Neutrophil (primary cell): ENCODE measurements at regions not wholly inside any gene's neighbourhood (a gene's known extent, or its start where the extent isn't known, plus 50 kb on each side); places are given as distances from the start of the nearest gene placed in this dataset.

Source experiments
- H3K27ac ChIP-seq: fragments of 200-600 bp; sonication (generic); 2 replicates; pipeline ENCODE4 v1.5.1; 2016; ENCODE audit warnings: mild to moderate bottlenecking, moderate library complexity
- H3K27me3 ChIP-seq: fragments of 200-600 bp; sonication (generic); 2 replicates; pipeline ENCODE4 v1.6.0; 2016; ENCODE audit warnings: mild to moderate bottlenecking
- H3K36me3 ChIP-seq: fragments of 200-600 bp; sonication (generic); 2 replicates; pipeline ENCODE4 v1.5.1; 2017
- H3K4me1 ChIP-seq, 2 experiments: fragments of 200-600 bp in 1 of 2; sonication (generic) in 1 of 2; 1 replicate in 1 of 2; 2 replicates in 1 of 2; pipeline versions ENCODE4 v1.5.1 to v1.6.1; 2013 to 2016; ENCODE audit warnings: low read depth in 1 of 2, low read length in 1 of 2, mild to moderate bottlenecking in 1 of 2, moderate library complexity in 1 of 2; ENCODE audit not compliant: control insufficient read depth in 1 of 2, insufficient read depth in 1 of 2
- H3K4me3 ChIP-seq, 2 experiments: fragments of 200-600 bp in 1 of 2; sonication (generic) in 1 of 2; 1 replicate in 1 of 2; 2 replicates in 1 of 2; pipeline ENCODE4 v1.5.1; 2013 to 2016; ENCODE audit warnings: low read depth in 1 of 2, low read length in 1 of 2, mild to moderate bottlenecking in 1 of 2, moderate library complexity in 1 of 2
- H3K9me3 ChIP-seq: fragments of 200-600 bp; sonication (generic); 2 replicates; pipeline ENCODE4 v1.5.1; 2016
- TF ChIP-seq, protein P1 (sequence below): fragments of 200-600 bp; sonication (generic); IDR thresholded peaks from 2 replicates; pipeline ENCODE4 v1.5.1; 2016; ENCODE audit warnings: antibody characterized with exemption

DNA sequence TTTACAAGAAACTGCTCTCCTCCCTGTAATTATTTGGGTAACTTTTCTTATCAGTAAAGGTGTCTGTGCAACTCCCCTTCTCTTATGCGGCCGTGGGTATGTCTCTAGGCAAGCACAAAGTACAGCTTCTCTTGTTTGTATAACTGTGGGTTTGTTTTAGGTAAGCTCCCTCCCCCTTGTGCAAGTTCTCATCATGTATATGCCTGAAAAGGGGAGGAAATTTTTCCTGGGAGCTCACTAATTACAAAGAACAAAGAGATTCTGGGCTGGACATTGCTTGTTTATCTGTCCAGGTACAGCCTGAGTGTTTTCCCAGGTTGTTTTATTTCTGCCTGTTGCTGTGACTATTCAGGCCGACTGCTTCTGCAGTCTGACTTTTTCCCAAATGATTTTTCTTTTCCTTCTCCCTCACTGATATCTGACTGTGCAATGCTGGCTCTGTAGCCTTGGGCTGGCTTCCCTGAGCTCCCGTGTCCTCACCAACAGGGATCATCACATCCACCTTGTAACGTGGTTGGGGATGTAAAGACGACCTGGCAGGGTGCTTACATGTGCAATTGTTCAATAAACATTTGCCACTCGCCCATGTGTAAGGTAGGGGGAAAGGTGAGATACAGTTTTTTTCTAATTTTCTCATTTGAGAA is 916.5 kb downstream of the AACS start:
- H3K9me3 ChIP-seq: no peaks in the 10 kb centered on the region
- no peaks in the 10 kb centered on the region for H3K36me3 ChIP-seq
- no peak overlapping the region for H3K4me3 ChIP-seq
- H3K27me3 ChIP-seq: peaks cover 31% of the 10 kb centered on the region
- H3K27ac ChIP-seq: no peak overlapping the region
- no peaks in the 10 kb centered on the region for H3K4me1 ChIP-seq
- TF ChIP-seq, protein P1, sequence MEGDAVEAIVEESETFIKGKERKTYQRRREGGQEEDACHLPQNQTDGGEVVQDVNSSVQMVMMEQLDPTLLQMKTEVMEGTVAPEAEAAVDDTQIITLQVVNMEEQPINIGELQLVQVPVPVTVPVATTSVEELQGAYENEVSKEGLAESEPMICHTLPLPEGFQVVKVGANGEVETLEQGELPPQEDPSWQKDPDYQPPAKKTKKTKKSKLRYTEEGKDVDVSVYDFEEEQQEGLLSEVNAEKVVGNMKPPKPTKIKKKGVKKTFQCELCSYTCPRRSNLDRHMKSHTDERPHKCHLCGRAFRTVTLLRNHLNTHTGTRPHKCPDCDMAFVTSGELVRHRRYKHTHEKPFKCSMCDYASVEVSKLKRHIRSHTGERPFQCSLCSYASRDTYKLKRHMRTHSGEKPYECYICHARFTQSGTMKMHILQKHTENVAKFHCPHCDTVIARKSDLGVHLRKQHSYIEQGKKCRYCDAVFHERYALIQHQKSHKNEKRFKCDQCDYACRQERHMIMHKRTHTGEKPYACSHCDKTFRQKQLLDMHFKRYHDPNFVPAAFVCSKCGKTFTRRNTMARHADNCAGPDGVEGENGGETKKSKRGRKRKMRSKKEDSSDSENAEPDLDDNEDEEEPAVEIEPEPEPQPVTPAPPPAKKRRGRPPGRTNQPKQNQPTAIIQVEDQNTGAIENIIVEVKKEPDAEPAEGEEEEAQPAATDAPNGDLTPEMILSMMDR: no peak

DNA sequence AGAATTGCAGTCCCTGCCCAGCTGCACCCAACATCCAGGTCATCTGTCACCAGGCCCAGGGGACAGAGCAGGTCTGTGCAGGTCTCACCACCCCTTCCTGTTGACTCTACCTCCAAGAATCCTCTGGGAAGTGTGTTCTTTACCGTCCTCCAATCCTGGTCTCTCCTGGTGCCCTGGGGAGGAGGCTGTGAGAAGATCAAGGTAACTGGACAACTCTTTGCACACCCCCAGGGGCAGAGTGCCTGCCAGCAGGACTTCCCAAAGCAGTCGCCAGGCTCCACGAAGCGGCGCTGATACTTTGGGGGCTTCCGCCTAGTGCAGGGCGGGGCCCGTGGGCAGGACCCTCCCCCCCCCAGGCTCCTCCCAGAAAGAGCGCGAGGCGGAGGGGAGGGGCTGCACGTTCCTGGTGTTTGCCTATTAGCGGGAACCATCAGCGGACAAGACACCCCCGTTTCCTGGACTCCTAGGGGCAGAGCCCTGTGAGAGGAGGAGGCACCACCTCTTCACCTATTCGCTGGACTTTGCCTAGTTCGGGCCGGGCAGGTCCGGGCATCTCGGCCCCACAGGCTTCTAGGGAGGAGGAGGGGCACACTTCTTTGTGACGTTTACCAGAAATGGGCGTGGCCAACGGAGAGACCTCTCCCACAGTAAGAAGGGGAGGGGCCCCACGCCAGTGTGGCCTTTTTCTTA is 918.0 kb downstream of the AACS start:
- H3K27me3 ChIP-seq: peaks cover 31% of the 10 kb centered on the region
- no peaks in the 10 kb centered on the region for H3K9me3 ChIP-seq
- no peak overlapping the region for H3K4me3 ChIP-seq
- H3K4me1 ChIP-seq: no peaks in the 10 kb centered on the region
- TF ChIP-seq, protein P1: no peak
- no peaks in the 10 kb centered on the region for H3K36me3 ChIP-seq
- no peak overlapping the region for H3K27ac ChIP-seq

DNA sequence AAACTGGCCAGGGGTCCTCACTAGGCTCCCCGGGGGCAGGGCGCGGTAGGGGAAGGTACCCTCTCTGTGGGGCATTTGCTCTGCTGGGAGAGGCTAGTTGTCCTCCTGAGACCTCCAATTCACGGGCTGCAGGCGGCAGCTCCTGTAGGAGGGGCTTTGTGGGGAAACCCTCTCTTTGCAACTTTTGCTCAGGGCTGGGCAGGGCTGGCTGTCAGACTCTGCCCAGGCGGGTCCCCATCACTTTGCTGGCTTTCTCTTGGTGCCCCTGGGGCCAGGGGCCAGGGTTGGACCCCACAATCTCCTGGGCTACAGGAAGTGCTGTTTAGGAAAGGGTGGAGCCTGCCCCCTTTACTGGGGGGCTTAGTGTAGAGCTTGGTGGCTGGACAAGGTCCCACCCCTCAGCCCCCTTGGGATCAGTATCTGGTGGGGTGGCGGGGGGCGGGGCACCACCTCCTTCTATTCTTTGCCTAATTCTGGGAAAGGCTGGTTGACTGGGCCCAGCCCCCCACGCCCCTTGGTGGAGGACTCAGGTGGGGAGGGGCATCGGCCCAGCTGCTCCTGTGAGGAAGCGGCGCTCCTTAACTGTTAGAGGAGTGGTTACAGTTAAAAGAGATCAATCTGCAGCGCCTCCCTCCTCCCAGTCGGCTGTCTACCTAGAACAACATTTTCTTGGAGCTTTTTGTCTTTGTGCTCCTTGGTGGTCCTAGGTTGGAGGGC is 918.7 kb downstream of the AACS start:
- peaks cover 31% of the 10 kb centered on the region for H3K27me3 ChIP-seq
- no peak overlapping the region for H3K4me3 ChIP-seq
- TF ChIP-seq, protein P1: no peak

DNA sequence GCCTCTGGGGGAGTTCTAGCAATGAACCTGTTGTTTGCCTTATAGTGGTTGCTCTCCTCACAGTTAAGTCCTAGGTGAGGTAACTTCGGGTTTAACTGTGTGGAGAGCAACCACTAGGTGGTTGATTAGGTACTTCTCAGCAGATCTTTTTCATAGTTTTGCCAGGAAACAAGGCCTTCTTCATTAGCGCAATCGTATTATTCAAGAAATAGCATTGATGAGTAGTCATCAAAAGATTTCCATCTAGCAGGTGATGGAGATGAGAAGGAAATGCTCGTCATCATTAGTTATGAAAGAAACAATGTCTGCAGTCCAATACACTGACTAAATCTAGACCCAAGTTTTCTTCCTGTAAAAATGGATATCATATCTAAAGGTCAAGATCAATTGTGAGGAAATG is 923.3 kb downstream of the AACS start:
- TF ChIP-seq, protein P1: no peak
- no peak overlapping the region for H3K27ac ChIP-seq
- no peak overlapping the region for H3K4me3 ChIP-seq
- no peaks in the 10 kb centered on the region for H3K36me3 ChIP-seq
- no peaks in the 10 kb centered on the region for H3K9me3 ChIP-seq
- no peaks in the 10 kb centered on the region for H3K4me1 ChIP-seq
- peaks cover 21% of the 10 kb centered on the region for H3K27me3 ChIP-seq

More for the DNA sequence above, 918.7 kb downstream of the AACS start:
- Histone ChIP-seq H3K4me1 (no peaks in the 10 kb centered on the region), H3K9me3 (no peaks in the 10 kb centered on the region), H3K27ac (no peak overlapping the region), H3K36me3 (no peaks in the 10 kb centered on the region)

DNA sequence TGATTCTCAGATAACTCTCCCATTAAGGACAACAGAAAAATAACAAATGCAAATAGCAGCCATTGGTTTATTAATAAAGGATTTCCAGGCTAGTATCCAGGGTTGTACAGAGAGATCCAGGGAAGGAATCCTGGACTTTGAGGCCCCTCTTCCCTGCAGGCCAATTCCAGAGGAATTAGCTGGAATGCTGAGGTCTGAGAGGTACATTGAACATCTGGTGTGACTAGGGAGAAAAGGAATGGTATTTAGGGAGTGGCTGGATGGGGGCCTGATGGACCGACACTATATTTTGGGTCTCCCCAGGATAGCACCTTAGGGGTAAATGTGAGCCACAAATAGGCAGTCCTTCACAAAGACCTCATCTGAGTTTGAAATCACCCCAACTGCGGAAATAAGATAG is 924.5 kb downstream of the AACS start:
- no peaks in the 10 kb centered on the region for H3K9me3 ChIP-seq
- TF ChIP-seq, protein P1: no peak
- H3K4me1 ChIP-seq: no peaks in the 10 kb centered on the region
- no peak overlapping the region for H3K27ac ChIP-seq
- no peak overlapping the region for H3K4me3 ChIP-seq
- no peaks in the 10 kb centered on the region for H3K36me3 ChIP-seq
- H3K27me3 ChIP-seq: peaks cover 10% of the 10 kb centered on the region
